ENCODE measurements at regions not wholly inside any gene's neighbourhood (a gene's known extent, or its start where the extent isn't known, plus 50 kb on each side); places are given as distances from the start of the nearest gene placed in this dataset.

GRCh38 chr2:7601990-7602389 is 684.8 kb downstream of the RNF144A start:
- DNase-seq (ENCODE audit: low spot score) (no peak), ATAC-seq (ENCODE audit: insufficient number of reproducible peaks, low FRiP score, low read depth) (no peak)
- Histone ChIP-seq H3K27ac (no peak overlapping the region), H3K9me3 (no peaks in the 10 kb centered on the region), H3K27me3 (replicated peaks; ENCODE audit: insufficient read depth) (no peaks in the 10 kb centered on the region), H3K4me3 (no peak overlapping the region), H3K4me1 (ENCODE audit: control insufficient read depth in 1 of 2, low read depth in 2 of 2) (no peaks in the 10 kb centered on the region), H3K36me3 (no peaks in the 10 kb centered on the region)
- no peak for TF ChIP-seq CTCF (IDR thresholded peaks at IDR 0.05)

GRCh38 chr2:7604456-7604855 is 687.2 kb downstream of the RNF144A start:
- H3K36me3 ChIP-seq, result no peaks in the 10 kb centered on the region
- H3K4me1 ChIP-seq (ENCODE audit: control insufficient read depth in 1 of 2, low read depth in 2 of 2), result no peaks in the 10 kb centered on the region
- H3K4me3 ChIP-seq, result no peak overlapping the region
- no peak overlapping the region for H3K27ac ChIP-seq
- no peak for ATAC-seq (ENCODE audit: insufficient number of reproducible peaks, low FRiP score, low read depth)
- H3K27me3 ChIP-seq (replicated peaks; ENCODE audit: insufficient read depth), result no peaks in the 10 kb centered on the region
- DNase-seq (ENCODE audit: low spot score), result no peak
- TF ChIP-seq CTCF (IDR thresholded peaks at IDR 0.05), result no peak
- no peaks in the 10 kb centered on the region for H3K9me3 ChIP-seq

- no peaks in the 10 kb centered on the region for H3K36me3 ChIP-seq
- DNase-seq (ENCODE audit: low spot score) (no peak), ATAC-seq (ENCODE audit: insufficient number of reproducible peaks, low FRiP score, low read depth) (no peak)
- H3K4me3 ChIP-seq, result no peak overlapping the region
- H3K27ac ChIP-seq, result no peak overlapping the region
- TF ChIP-seq CTCF (IDR thresholded peaks at IDR 0.05), result no peak
- no peaks in the 10 kb centered on the region for H3K4me1 ChIP-seq (ENCODE audit: control insufficient read depth in 1 of 2, low read depth in 2 of 2)
- no peaks in the 10 kb centered on the region for H3K27me3 ChIP-seq (replicated peaks; ENCODE audit: insufficient read depth)
- H3K9me3 ChIP-seq, result no peaks in the 10 kb centered on the region
Measured at GRCh38 chr2:7607441-7608173, 690.4 kb downstream of the RNF144A start.

- Histone ChIP-seq H3K36me3 (no peaks in the 10 kb centered on the region), H3K4me3 (no peak overlapping the region), H3K9me3 (no peaks in the 10 kb centered on the region), H3K27me3 (replicated peaks; ENCODE audit: insufficient read depth) (no peaks in the 10 kb centered on the region), H3K4me1 (ENCODE audit: control insufficient read depth in 1 of 2, low read depth in 2 of 2) (no peaks in the 10 kb centered on the region), H3K27ac (no peak overlapping the region)
- ATAC-seq (ENCODE audit: insufficient number of reproducible peaks, low FRiP score, low read depth) (no peak), DNase-seq (ENCODE audit: low spot score) (no peak)
- TF ChIP-seq CTCF (IDR thresholded peaks at IDR 0.05), result no peak
Measured at GRCh38 chr2:7609556-7609955, 692.3 kb downstream of the RNF144A start.

GRCh38 chr2:7609974-7610373 is 692.8 kb downstream of the RNF144A start:
- no peak for DNase-seq (ENCODE audit: low spot score)
- no peaks in the 10 kb centered on the region for H3K27me3 ChIP-seq (replicated peaks; ENCODE audit: insufficient read depth)
- H3K36me3 ChIP-seq, result no peaks in the 10 kb centered on the region
- no peaks in the 10 kb centered on the region for H3K4me1 ChIP-seq (ENCODE audit: control insufficient read depth in 1 of 2, low read depth in 2 of 2)
- H3K27ac ChIP-seq, result no peak overlapping the region
- H3K9me3 ChIP-seq, result no peaks in the 10 kb centered on the region
- ATAC-seq (ENCODE audit: insufficient number of reproducible peaks, low FRiP score, low read depth), result no peak
- no peak for TF ChIP-seq CTCF (IDR thresholded peaks at IDR 0.05)
- H3K4me3 ChIP-seq, result no peak overlapping the region

Measured in thoracic aorta (tissue), 2 donors.